Vagina (tissue), 2 donors: ENCODE measurements at regions not wholly inside any gene's neighbourhood (a gene's known extent, or its start where the extent isn't known, plus 50 kb on each side); places are given as distances from the start of the nearest gene placed in this dataset.

Experiments used
- DNase-seq, 2 donors: peaks; one replicate each; pipeline ENCODE4 v3.0.0-alpha.2; 2017; ENCODE audit errors: extremely low spot score in 2 of 2
- H3K27ac ChIP-seq: fragments of 200-600 bp; sonication (generic); one replicate; pipeline ENCODE4 v1.5.1; 2019
- H3K27me3 ChIP-seq: fragments of 200-600 bp; sonication (generic); one replicate; pipeline ENCODE4 v1.5.1; 2019
- H3K36me3 ChIP-seq, 2 donors: fragments of 200-600 bp; sonication (generic); one replicate each; pipeline ENCODE4 v1.5.1; 2017 to 2019
- H3K4me1 ChIP-seq: fragments of 200-600 bp; sonication (generic); one replicate; pipeline ENCODE4 v1.5.1; 2019
- H3K4me3 ChIP-seq, 2 donors: fragments of 200-600 bp; sonication (generic); 1 replicate in 1 of 2; 2 replicates in 1 of 2; pipeline ENCODE4 v1.5.1; 2016 to 2019
- H3K9me3 ChIP-seq: fragments of 200-600 bp; sonication (generic); one replicate; pipeline ENCODE4 v1.5.1; 2019
- CTCF ChIP-seq, 3 experiments: fragments of 450-650 bp in 2 of 3; fragments of 200-600 bp in 1 of 3; sonication (generic) in 1 of 3; IDR thresholded peaks; one replicate each; pipeline ENCODE4 v1.5.1; 2017 to 2019; ENCODE audit warnings: antibody characterized with exemption in 3 of 3, mild to moderate bottlenecking in 2 of 3, moderate library complexity in 2 of 3
- POLR2A ChIP-seq, 2 donors: fragments of 450-650 bp; IDR thresholded peaks; one replicate each; pipeline ENCODE4 v1.6.1; 2017; ENCODE audit warnings: antibody characterized with exemption in 2 of 2, mild to moderate bottlenecking in 2 of 2, moderate library complexity in 2 of 2
- POLR2AphosphoS5 ChIP-seq, 2 donors: sonication (generic); formaldehyde crosslinking; IDR thresholded peaks; one replicate each; pipeline ENCODE4 v1.9.0; 2017; ENCODE audit warnings: antibody characterized with exemption in 2 of 2, mild to moderate bottlenecking in 2 of 2, low read depth in 1 of 2; ENCODE audit not compliant: insufficient read depth in 1 of 2
- intact Hi-C: fragments of 100-400 bp; cut with DNase I; formaldehyde crosslinking; loops from one replicate; pipeline ENCODE4 v1.15.1; 2023

- H3K9me3 ChIP-seq = no peaks in the 10 kb centered on the region
Observed at GRCh38 chr1:219354962-219355361, 181.3 kb downstream of the LYPLAL1 start.

DNA sequence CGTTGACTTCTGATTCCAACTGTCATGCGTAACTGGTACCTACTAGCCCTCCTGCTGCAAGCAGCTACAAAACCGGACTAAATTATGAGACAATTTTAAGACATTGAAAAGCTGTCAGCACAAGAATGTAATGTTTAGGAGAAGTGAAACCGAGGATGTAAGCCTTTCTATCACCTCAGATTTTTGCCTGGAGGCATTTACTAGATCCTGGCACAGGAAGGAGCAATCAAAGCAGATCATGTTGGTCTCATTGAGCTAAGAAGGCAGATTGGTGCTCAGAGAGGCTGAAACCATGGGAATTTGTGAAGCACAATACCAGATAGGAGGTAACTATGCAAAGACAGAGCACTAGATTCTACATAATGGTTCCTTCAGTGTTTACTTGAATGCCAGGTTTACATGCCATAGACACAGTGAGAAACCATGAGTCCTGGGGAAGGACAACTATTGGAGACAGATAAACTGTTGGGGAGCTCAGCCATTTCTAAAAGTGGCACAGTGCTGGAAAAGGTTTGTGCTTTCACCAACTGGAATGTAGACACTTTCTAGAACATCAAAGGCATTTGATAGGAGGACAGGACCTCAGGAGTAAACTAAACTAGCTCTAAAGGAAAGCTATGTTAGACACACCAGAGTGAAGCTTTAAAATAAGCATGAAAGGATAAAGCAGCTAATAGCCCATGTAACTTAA is 179.4 kb downstream of the LYPLAL1 start:
- intact Hi-C loops = no loop called here
- TF ChIP-seq CTCF (IDR thresholded peaks at IDR 0.05) (no peak), POLR2AphosphoS5 (IDR thresholded peaks at IDR 0.05; ENCODE audit: insufficient read depth in 1 of 2, low read depth in 1 of 2) (no peak), POLR2A (IDR thresholded peaks at IDR 0.05) (no peak)

More at GRCh38 chr1:219354962-219355361, 181.3 kb downstream of the LYPLAL1 start:
- peaks cover 10% of the 10 kb centered on the region for H3K4me1 ChIP-seq
- H3K36me3 ChIP-seq = no peaks in the 10 kb centered on the region
- no peak for DNase-seq
- no peaks in the 10 kb centered on the region for H3K27me3 ChIP-seq
- H3K27ac ChIP-seq = no peak overlapping the region
- intact Hi-C loops = no loop called here
- no peak for TF ChIP-seq POLR2AphosphoS5 (IDR thresholded peaks at IDR 0.05; ENCODE audit: insufficient read depth in 1 of 2, low read depth in 1 of 2)
- no peak for TF ChIP-seq CTCF (IDR thresholded peaks at IDR 0.05)
- no peak for TF ChIP-seq POLR2A (IDR thresholded peaks at IDR 0.05)
- H3K4me3 ChIP-seq = no peak overlapping the region

GRCh38 chr1:219350172-219350931 is 176.7 kb downstream of the LYPLAL1 start:
- no peak for DNase-seq
- intact Hi-C loops = no loop called here

More for the DNA sequence above, 179.4 kb downstream of the LYPLAL1 start:
- Histone ChIP-seq H3K27ac (no peak overlapping the region), H3K36me3 (no peaks in the 10 kb centered on the region), H3K4me1 (peaks cover 15% of the 10 kb centered on the region), H3K27me3 (no peaks in the 10 kb centered on the region), H3K9me3 (no peaks in the 10 kb centered on the region), H3K4me3 (no peak overlapping the region)
- DNase-seq = no peak

DNA sequence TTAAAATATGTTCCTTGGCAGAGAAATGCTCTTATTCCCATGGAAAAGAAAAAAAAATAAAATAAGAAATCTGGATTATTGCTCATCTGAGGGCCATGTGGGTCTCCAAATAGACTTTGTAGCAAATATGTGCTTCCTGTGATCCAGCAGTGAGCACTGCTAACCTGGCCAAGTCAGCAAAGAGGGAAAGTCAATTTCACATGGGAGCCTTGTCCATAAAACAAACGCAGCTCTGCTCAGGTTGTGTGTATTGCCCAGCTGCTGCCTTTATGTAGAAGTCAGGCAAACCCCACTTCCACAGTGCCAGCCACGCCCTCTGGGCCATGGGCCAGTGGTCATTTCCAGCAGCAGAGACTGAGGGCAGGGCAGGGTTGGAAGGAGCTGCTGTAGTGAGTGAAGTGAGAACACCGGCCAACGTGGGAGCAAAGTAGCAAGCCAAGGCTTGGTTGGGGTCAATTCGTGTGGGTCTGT is 174.3 kb downstream of the LYPLAL1 start:
- intact Hi-C loops = no loop called here
- TF ChIP-seq POLR2AphosphoS5 (IDR thresholded peaks at IDR 0.05; ENCODE audit: insufficient read depth in 1 of 2, low read depth in 1 of 2) (no peak), CTCF (IDR thresholded peaks at IDR 0.05) (no peak), POLR2A (IDR thresholded peaks at IDR 0.05) (no peak)
- H3K36me3 ChIP-seq = no peaks in the 10 kb centered on the region
- no peak for DNase-seq
- H3K4me3 ChIP-seq = no peak overlapping the region
- no peaks in the 10 kb centered on the region for H3K9me3 ChIP-seq
- H3K27ac ChIP-seq = no peak overlapping the region
- peaks cover 22% of the 10 kb centered on the region for H3K4me1 ChIP-seq
- H3K27me3 ChIP-seq = no peaks in the 10 kb centered on the region

More at GRCh38 chr1:219350172-219350931, 176.7 kb downstream of the LYPLAL1 start:
- Histone ChIP-seq H3K36me3 (no peaks in the 10 kb centered on the region), H3K27ac (no peak overlapping the region), H3K9me3 (no peaks in the 10 kb centered on the region), H3K4me1 (peaks cover 22% of the 10 kb centered on the region), H3K27me3 (no peaks in the 10 kb centered on the region), H3K4me3 (no peak overlapping the region)
- TF ChIP-seq POLR2A (IDR thresholded peaks at IDR 0.05) (no peak), CTCF (IDR thresholded peaks at IDR 0.05) (no peak), POLR2AphosphoS5 (IDR thresholded peaks at IDR 0.05; ENCODE audit: insufficient read depth in 1 of 2, low read depth in 1 of 2) (no peak)
